Thyroid gland (tissue), 4 donors: ENCODE measurements at regions not wholly inside any gene's neighbourhood (a gene's known extent, or its start where the extent isn't known, plus 50 kb on each side); places are given as distances from the start of the nearest gene placed in this dataset.

Experiments
- POLR2A ChIP-seq, 2 donors: fragments of 450-650 bp; IDR thresholded peaks; one replicate each; pipeline ENCODE4 v1.6.1; 2017; ENCODE audit warnings: antibody characterized with exemption in 2 of 2, mild to moderate bottlenecking in 2 of 2, moderate library complexity in 1 of 2
- TF ChIP-seq, protein P1 (sequence below), 6 experiments: fragments of 200-600 bp in 3 of 6; fragments of 450-650 bp in 3 of 6; sonication (generic) in 3 of 6; IDR thresholded peaks; one replicate each; pipeline ENCODE4 v1.5.1; 2016 to 2019; ENCODE audit warnings: antibody characterized with exemption in 6 of 6, mild to moderate bottlenecking in 2 of 6, inconsistent platforms in 1 of 6, moderate library complexity in 1 of 6

DNA sequence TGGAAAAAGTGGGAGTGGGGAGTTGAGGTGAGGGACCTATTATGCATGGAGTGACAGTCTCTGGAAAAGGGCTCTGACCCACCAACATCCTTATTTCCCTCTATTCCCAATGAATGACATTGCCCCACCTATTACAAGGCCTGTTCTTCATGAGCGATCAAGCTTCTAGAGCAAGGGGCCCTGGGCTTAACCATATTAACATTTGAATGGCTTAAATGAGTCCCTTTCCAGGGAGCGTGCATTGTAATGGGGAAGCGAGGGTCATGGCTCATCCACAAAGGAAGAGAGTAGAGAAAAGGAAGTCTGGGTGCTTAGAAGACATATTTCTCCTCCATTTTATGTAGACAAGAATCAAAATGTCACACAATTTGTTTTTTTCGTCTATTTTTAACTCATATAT lies 255.5 kb downstream of the CAAP1 start:
- TF ChIP-seq, protein P1, sequence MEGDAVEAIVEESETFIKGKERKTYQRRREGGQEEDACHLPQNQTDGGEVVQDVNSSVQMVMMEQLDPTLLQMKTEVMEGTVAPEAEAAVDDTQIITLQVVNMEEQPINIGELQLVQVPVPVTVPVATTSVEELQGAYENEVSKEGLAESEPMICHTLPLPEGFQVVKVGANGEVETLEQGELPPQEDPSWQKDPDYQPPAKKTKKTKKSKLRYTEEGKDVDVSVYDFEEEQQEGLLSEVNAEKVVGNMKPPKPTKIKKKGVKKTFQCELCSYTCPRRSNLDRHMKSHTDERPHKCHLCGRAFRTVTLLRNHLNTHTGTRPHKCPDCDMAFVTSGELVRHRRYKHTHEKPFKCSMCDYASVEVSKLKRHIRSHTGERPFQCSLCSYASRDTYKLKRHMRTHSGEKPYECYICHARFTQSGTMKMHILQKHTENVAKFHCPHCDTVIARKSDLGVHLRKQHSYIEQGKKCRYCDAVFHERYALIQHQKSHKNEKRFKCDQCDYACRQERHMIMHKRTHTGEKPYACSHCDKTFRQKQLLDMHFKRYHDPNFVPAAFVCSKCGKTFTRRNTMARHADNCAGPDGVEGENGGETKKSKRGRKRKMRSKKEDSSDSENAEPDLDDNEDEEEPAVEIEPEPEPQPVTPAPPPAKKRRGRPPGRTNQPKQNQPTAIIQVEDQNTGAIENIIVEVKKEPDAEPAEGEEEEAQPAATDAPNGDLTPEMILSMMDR (IDR thresholded peaks at IDR 0.05): no peak
- no peak for TF ChIP-seq POLR2A (IDR thresholded peaks at IDR 0.05)
